T-helper 9 cell (primary cell): ENCODE measurements at regions not wholly inside any gene's neighbourhood (a gene's known extent, or its start where the extent isn't known, plus 50 kb on each side); places are given as distances from the start of the nearest gene placed in this dataset.

Experiments
- DNase-seq: peaks from one replicate; pipeline ENCODE4 v3.0.0-alpha.2; 2020

- DNase-seq: peak; percentile 30
Measured at GRCh38 chr20:20824924-20825584, 112.6 kb upstream of the RALGAPA2 start.

GRCh38 chr20:20823476-20823881, 111.0 kb upstream of the RALGAPA2 start:
- DNase-seq: no peak

GRCh38 chr20:20821484-20822260, 109.2 kb upstream of the RALGAPA2 start:
- no peak for DNase-seq

- DNase-seq: no peak
Measured at GRCh38 chr20:20820785-20821483, 108.5 kb upstream of the RALGAPA2 start.

- no peak for DNase-seq
Measured at GRCh38 chr20:20820104-20820503, 107.7 kb upstream of the RALGAPA2 start.

GRCh38 chr20:20816969-20817755, 104.7 kb upstream of the RALGAPA2 start:
- DNase-seq: no peak

- no peak for DNase-seq
Measured at GRCh38 chr20:20815711-20816455, 103.4 kb upstream of the RALGAPA2 start.

- DNase-seq: no peak
Measured at GRCh38 chr20:20814685-20815084, 102.2 kb upstream of the RALGAPA2 start.

GRCh38 chr20:20812136-20812535, 99.7 kb upstream of the RALGAPA2 start:
- no peak for DNase-seq

- DNase-seq: no peak
Measured at GRCh38 chr20:20808016-20808415, 95.6 kb upstream of the RALGAPA2 start.

- no peak for DNase-seq
Measured at GRCh38 chr20:20806121-20807095, 94.0 kb upstream of the RALGAPA2 start.

- no peak for DNase-seq
Measured at GRCh38 chr20:20803011-20803410, 90.6 kb upstream of the RALGAPA2 start.

- no peak for DNase-seq
Measured at GRCh38 chr20:20802328-20802727, 89.9 kb upstream of the RALGAPA2 start.

GRCh38 chr20:20799716-20800312, 87.4 kb upstream of the RALGAPA2 start:
- DNase-seq: no peak

GRCh38 chr20:20797521-20798310, 85.3 kb upstream of the RALGAPA2 start:
- DNase-seq: no peak

- DNase-seq: no peak
Measured at GRCh38 chr20:20796766-20797440, 84.5 kb upstream of the RALGAPA2 start.

GRCh38 chr20:20795721-20796120, 83.3 kb upstream of the RALGAPA2 start:
- no peak for DNase-seq

- no peak for DNase-seq
Measured at GRCh38 chr20:20795119-20795518, 82.7 kb upstream of the RALGAPA2 start.

- no peak for DNase-seq
Measured at GRCh38 chr20:20793591-20793990, 81.1 kb upstream of the RALGAPA2 start.
